ENCODE measurements at regions not wholly inside any gene's neighbourhood (a gene's known extent, or its start where the extent isn't known, plus 50 kb on each side); places are given as distances from the start of the nearest gene placed in this dataset.

DNA sequence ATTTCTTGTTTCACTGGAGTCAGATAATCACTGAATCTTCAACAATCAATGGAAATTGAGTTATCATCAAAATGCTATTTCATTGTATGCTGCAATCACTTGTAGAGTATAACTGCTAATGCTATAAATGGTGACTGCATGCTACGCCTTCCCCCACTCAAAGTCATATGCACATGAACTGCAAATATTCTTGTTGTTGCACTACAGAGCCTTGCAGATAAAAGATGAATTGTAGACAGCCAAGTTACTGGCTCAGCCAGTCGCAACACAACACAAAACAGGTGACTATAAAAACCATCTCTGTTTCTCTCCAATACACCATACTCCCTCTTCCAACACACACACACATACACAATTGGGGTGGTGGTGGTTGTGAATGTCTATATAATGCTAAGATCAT is 171.0 kb upstream of the HMGA2 start:
- no peak for DNase-seq (ENCODE audit: low read depth in 2 of 3, low spot score in 2 of 3)

DNA sequence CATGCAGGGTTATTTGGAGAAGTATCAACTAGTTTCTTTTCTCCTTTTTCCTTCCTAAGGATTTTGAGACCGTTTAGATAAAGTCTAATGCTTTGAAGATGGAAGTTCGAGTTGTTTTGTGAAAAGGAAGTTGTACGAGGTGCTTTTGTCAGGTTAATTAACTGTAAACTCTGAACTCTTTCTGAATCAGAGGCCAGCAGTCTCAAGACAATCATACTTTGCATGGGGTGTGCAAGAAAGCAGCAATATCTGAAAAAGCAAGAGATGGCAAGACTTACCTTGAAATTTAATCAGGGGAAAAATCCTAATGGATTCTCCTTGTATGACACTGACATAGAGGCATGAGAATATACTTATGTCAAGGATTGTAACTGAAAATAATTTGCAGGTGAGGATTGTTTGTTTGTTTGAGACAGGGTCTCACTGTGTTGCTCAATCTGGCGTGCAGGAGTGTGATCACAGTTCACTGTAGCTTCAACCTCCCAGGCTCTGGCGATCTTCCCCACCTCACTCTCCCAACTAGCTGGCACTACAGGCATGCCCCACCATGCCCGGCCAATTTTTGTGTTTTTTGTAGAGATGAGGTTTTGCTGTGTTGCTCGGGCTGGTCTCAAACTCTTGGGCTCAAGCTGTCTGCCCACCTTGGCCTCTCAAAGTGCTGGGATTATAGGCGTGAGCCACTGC is 170.2 kb upstream of the HMGA2 start:
- DNase-seq (ENCODE audit: low read depth in 2 of 3, low spot score in 2 of 3): no peak

DNA sequence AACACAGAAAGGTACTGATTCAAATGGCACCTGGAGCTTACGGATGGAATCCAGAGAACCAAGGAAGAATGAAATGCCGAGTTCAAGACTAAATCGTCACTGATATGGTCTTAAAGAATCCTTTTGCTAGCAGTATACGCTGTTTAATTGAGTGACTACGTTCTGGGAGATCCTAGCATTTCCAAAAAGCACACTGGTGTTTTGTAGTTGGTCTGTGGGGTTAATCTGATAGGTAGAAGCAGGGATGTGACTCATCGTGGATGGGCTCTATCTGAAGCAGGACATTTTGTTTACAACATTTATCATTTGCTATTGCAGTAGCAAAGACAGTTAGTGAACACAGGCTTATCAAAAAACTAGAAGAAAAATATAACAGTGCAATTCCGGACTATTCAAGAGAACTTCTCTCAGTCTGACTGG is 169.2 kb upstream of the HMGA2 start:
- DNase-seq (ENCODE audit: low read depth in 2 of 3, low spot score in 2 of 3): no peak

DNA sequence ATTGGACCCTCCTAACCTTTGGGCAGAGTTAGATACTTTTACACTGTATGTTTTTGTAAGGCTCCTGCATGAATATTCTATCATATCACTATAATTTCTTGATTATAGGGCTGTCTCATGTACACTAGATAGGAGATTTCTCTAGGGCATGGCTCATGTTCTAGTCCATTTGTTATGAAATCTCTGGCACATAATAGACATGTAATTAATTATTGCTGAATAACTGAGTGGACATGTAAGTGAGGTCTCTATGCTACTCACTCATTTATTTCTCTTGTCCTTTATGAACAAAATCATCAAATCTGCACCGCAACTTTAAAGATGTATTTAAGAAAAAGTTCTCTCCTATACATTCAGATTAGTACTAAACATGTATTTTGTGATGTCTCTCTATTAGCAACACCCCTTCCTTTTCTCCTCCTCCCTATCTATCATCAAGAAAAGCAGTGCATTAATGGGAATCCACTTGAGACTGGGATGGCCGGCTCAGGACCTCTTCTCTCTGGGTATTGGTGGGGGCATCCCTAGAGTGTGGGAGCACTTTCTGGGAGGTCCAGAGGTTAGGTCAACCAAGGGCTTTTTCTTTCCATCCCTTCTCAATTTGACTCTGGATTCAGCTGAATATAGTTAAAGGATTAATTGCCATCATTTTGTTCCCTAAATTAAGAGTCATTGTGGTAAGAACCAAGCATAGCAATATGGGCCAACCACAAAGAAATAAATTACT is 168.0 kb upstream of the HMGA2 start:
- no peak for DNase-seq (ENCODE audit: low read depth in 2 of 3, low spot score in 2 of 3)

DNA sequence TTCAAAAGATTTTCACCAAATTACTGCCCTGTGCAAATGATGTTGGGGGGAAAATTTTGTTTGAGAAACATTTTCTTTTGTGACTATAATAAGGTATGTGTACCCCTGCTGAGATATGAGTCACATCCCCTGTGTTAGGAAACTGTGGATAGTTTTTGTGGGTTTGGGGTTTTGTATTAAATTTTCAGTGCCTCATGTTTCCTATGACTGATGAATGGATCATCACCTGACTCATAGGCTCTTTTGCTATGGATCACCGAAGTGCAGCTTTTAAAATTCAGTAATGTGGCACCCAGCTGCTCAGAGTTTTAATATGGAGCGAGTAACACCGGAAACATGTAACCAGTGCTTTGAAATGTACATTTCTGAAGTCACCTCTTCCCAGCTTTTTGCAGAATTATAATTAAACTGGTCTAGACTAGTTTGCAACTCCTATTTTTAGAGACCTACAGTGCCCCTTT is 167.4 kb upstream of the HMGA2 start:
- DNase-seq (ENCODE audit: low read depth in 2 of 3, low spot score in 2 of 3): no peak

DNA sequence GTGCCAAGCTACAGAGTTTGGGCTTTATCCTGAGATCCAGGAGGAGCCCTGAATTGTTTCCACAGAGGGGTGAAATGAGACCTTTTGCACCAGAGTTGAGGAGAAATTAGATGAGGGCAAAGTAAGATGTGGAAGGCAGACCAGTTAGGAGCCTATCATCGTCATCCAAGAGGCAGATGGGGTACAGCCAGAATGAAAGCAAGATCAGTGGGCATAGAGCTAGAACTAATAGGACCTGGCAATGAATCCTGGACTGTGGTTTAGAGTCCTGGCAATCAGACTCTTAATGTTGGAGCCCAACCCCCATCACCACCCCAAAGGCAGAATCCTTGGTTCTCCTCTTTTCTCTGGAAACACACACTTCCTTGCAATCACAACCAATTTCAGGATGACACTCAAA is 166.6 kb upstream of the HMGA2 start:
- DNase-seq (ENCODE audit: low read depth in 2 of 3, low spot score in 2 of 3): no peak

DNA sequence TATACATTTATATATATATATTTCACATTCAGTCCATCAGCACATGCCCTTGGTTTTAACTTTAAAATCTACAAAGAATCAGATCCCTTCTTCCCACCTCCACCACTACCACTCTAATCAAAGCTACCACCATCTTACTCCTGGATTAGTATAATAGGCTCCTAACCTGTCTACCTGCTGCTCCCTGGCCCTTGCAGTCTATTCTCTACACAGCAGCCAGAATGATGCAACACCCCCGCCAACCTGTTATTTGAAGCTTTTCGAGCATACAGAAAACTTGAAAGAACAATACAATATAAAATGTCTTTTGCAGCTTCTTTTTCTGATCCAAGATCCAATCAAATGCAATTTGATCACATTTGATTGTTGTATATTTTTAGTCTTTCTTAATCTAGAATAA is 165.9 kb upstream of the HMGA2 start:
- DNase-seq (ENCODE audit: low read depth in 2 of 3, low spot score in 2 of 3): no peak

DNA sequence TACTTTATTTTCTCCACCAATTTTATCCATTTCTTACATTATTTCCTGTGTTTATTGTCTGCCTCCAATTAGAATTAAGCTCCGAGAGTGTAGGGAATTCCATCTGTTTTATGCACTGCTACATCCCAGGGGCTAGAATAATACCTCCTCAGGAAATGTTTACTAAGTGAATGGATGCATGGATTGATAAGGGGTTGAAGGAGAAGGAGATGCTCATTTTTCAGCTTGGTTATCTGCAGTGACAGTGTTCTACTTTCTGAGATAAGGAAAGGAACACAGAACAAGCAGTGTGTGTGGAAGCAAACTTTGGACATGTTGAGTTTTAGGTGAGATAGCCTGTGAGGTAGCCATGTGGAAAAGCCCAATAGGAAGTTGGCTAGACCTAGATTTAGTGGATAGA is 164.6 kb upstream of the HMGA2 start:
- no peak for DNase-seq (ENCODE audit: low read depth in 2 of 3, low spot score in 2 of 3)

DNA sequence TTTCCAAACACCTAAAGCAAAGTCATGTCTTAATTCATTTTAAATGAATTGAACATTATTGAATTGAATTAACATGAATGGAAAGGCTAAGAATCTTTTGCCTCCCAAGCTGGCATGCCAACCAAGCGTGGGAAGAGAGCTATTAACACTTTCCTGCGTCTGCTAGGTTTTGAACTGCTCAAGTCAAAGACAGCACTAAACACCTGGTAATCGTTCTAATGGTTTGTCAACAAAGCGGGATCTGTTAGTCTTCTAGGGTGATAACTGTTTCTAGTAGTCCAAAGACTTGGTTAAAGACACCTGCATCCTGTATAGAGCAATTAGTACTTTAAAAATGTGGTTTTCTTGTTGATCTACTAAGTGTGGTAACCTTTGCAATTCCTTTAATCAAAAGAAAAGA is 164.2 kb upstream of the HMGA2 start:
- no peak for DNase-seq (ENCODE audit: low read depth in 2 of 3, low spot score in 2 of 3)

DNA sequence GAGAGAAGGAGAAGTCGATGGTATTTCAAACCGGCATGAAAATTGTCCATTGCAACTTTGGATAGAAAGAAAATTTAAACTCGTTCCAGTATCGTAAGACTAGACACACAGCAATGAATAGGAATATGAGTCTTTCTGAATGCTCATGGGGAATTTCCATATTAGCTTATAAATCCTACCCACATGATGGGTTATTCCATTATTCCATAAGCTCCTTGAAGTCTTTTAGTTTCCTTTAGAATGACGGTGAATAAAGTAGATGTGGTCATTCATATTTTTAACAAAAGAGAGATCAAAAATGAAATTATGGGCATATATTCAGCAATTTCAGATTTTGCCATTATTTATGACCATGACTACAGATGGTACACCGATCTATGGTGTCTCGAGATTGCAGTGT is 163.4 kb upstream of the HMGA2 start:
- no peak for DNase-seq (ENCODE audit: low read depth in 2 of 3, low spot score in 2 of 3)

DNA sequence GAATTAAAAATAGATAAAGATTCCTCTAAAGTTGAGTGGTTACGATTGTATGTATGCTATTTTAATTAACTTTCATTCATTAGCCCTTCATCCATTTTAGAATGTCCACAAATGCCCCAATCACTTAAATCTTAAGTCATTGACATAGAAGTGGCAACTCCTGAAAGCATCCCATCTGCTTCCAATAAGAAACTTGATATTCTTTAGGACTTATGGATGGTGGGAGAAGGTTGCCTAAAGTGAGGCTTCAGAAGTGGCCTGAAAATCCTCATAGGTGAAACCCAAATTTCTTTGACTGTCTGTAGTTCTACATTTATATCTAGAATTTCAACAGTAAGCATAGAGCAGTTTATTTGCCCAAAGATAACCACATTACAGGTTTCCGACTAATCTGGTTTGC is 161.7 kb upstream of the HMGA2 start:
- no peak for DNase-seq (ENCODE audit: low read depth in 2 of 3, low spot score in 2 of 3)

DNA sequence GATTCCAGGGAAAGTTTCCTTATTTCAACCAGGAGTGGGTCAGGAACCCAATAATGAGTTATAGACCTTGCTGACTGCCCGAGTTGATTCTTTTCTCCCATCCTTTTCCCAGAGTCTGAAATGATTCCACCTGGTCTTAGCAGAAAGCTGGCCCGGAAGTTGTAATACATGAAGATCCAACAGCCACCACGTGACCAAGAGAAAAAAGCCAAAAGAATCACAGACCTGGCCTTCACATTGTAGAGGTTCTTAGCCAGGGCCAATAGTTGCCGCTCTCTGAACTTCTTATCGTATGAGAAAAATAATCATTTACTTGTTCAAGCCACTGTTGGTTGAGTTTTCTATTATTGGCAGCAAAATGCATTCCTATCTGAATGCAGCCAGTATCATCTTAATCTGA is 161.2 kb upstream of the HMGA2 start:
- DNase-seq (ENCODE audit: low read depth in 2 of 3, low spot score in 2 of 3): no peak

DNA sequence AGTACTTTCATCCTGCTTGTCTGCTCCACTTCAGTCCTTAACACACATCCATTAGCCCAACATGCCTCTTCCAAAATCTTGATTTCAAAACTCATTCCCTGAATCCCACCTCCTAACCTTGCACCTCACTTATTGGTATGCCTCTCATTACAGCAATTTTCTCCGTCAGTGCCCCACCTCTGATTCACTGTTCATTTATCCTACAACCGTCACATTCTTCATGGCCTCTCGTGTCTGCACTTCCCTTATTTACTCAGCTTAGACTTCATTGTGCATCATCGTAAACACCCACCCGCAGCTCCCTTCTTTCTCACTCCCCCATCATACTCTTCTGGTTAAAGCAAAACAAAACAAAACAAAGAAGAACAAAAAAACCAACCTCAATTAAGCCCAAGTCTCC is 160.6 kb upstream of the HMGA2 start:
- DNase-seq (ENCODE audit: low read depth in 2 of 3, low spot score in 2 of 3): no peak

DNA sequence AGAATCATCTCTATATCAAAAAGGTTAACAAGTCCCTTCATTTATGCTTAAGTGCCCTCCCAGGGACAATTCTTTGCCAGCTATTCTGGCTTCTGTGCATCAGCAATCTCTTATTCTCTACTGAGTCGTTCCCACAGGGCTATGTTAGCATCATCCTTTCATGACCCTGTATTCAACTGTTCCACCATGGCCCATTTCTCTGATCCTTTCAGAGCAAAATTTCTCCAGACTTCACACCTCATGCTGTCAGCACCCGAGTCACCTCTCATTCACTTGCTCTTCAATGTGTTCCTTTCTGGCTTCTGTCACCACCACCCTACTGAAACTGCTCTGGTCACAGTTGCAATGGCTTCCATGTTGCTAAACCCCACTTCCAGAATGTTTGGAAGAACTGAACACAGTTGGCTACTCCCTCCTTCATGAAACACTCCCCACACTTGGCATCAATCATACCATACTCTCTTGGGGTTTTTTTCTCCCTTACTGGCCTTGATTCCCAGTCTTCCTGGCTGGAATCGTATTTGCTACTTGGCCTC is 159.5 kb upstream of the HMGA2 start:
- DNase-seq (ENCODE audit: low read depth in 2 of 3, low spot score in 2 of 3): no peak

DNA sequence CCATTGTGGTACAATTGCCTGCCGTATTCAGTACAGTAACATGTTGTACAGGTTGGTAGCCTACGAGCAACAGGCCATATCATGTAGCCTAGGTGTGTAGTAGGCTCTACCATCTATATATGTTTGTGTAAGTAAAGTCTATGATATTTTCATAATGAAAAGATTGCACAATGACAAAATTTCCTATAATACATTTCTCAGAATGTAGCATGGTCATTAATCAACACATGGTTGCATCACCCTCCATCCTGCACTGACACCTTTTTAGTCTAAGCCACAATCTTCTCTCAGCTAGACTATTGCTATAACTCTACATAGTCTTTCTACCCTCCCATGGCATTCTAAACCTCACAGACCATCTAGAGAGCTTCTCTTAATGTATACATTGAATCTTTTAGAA is 158.5 kb upstream of the HMGA2 start:
- DNase-seq (ENCODE audit: low read depth in 2 of 3, low spot score in 2 of 3): no peak

DNA sequence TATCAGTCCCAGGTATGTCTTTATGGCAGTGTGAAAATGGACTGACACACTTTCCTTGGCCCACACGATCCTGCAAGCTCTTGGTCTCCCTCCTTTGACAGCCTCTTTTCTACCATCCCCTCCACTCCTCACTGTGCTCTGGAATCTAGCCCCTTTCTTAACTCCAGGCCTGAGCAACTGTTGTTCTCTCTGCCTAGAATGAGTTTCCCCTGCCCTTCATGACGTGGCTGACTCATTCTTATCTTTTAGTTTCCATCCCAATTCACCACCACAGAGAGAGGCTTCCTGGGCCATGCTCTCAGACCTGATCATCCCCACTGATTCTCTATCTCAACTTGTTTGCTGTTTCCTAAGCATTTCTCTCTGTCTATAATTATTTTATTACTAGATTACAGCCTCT is 157.4 kb upstream of the HMGA2 start:
- no peak for DNase-seq (ENCODE audit: low read depth in 2 of 3, low spot score in 2 of 3)

DNA sequence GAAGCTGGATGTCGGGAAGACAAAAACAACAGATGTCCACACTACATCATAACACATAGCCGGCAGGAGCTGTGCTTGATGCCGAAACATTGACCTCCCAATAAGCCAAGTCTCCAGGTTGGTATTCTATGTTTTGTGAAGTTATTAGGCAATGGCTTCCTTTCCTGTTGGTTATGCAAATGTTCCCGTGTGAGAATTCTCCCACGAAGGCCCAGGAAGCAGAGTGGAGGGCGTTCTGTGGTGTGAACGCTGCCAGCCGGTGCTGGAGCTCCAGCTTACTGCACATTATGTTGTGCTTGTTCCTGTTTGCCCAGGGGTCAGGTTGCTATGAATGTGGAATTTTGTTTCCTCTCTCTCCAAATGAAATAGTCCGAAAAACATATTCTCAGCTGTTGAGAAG is 156.4 kb upstream of the HMGA2 start:
- DNase-seq (ENCODE audit: low read depth in 2 of 3, low spot score in 2 of 3): no peak

DNA sequence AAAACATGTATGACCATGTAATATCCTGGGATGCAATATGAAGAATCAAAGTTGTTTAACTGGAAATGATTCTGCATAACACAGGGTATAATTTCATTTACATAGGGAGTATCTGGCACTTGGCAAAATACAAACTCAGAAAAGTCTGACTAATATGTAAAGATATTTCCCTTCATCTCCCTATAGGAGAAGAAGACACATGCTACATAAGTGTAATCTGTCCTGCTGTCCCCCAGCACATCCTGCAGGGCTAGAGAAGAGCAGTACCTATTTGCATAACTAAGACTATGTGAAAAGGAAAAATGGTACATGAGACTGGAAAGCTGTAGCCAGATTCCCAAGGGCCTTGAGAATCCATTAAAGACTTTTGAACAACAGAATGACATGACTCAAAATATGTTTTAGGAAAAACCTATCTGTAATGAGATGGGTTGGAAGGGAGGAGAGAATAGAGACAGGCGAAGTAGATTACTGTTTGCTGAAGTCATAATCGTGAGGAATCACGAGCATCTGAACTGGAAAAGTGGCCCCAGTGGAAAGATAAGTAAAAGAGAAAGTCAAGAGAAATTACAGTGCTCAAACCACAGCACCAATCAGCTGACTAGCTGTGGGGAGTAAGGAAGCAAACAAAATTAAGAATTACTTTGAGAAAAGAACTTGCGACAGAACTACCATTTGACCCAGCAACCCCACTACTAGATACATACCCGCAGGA is 155.1 kb upstream of the HMGA2 start:
- DNase-seq (ENCODE audit: low read depth in 2 of 3, low spot score in 2 of 3): no peak

DNA sequence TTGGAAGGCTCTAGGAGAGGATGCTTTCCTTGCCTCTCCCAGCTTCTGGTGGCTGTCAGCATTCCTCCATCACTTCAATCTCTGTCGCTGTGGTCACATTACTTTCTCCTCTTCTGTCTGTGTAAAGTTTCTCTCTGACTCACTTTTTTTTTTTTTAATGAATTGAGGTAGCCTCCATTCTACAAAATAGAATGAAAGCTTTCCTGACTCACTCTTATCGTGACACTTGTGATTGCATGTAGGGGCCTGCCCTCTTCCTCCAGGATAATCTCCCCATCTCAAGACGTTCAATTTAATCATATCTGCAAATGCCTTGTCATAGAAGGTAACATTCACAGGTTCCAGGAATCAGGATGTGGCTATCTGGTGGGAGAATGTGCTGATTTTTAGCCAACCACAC is 153.5 kb upstream of the HMGA2 start:
- DNase-seq (ENCODE audit: low read depth in 2 of 3, low spot score in 2 of 3): no peak

DNA sequence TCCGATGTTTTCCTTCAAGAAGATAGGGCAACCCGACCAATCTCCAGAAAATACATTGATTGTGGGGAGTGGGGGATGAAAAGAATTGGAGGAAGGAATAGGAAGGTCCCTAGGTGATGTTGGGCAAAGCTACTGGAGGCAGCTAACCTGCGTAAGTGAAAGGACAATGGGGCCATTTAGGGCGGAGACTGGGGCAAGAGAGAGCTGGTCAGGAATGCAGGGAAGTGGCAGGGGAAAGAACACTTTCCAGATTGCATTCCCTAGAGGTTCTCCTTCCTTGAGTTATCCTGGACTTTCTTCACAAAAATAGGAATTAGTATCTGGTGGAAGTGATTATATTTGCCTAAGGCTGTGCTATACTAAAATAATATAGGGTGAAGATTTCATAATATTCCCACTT is 151.8 kb upstream of the HMGA2 start:
- no peak for DNase-seq (ENCODE audit: low read depth in 2 of 3, low spot score in 2 of 3)

DNA sequence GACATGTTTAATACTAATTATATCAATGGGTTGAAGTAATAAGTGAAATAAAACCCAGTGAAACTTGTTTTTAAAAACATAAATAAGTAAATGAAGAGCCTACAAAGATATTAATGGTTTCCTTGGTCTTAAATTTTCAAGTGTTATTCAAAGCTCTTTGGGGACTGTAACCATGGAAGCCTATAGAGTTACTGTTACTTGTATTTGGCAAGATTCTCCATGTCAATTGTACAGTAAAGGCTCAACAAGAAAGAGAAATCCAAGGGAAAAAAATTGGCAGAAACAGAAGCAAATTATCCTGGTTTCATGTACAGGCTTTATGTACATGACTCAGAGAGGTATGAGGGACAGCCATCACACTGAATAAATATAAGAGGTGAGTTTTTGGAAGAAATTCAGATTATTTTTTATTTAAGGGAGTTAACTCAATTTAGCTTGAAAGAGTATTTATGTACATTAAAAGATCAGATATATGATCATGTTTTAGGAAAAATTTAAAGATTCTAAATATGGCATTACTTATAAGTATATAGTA is 151.1 kb upstream of the HMGA2 start:
- DNase-seq (ENCODE audit: low read depth in 2 of 3, low spot score in 2 of 3): no peak

DNA sequence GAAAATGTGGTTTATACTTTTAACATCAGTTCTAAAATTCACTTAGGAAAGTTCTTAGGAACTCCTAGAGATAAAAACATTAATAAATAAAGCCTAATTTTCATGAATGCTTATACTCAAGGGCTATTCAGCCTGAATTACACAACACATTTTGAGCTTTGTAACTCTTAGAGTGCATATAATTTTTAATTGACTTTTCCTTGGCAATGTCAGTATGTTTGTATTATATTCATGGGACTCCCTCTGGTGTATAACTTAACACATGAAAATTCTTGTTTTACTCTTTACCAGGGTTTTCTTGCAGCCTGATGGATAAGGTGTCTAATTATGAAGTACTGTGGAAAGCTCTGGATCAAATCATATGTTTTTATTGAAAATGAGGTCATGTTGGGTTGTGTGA is 150.6 kb upstream of the HMGA2 start:
- DNase-seq (ENCODE audit: low read depth in 2 of 3, low spot score in 2 of 3): no peak

Data from activated CD8-positive, alpha-beta memory T cell treated with anti-CD3 and anti-CD28 coated beads for 48 hours (primary cell).